Amniotic stem cell (primary cell): ENCODE measurements at regions not wholly inside any gene's neighbourhood (a gene's known extent, or its start where the extent isn't known, plus 50 kb on each side); places are given as distances from the start of the nearest gene placed in this dataset.

Source experiments
- DNase-seq: peaks from one replicate; lab custom pipeline; 2025; lab: John Stamatoyannopoulos, UW

GRCh38 chr11:32204751-32205150 lies 113.9 kb downstream of the RCN1 start:
- DNase-seq: no peak

GRCh38 chr11:32210556-32210955 lies 119.7 kb downstream of the RCN1 start:
- DNase-seq: no peak

- no peak for DNase-seq
Observed at GRCh38 chr11:32213223-32213622, 122.3 kb downstream of the RCN1 start.

- DNase-seq: no peak
Observed at GRCh38 chr11:32215157-32215556, 124.3 kb downstream of the RCN1 start.

GRCh38 chr11:32216749-32217148 lies 125.9 kb downstream of the RCN1 start:
- DNase-seq: no peak

- no peak for DNase-seq
Observed at GRCh38 chr11:32219320-32219719, 128.4 kb downstream of the RCN1 start.

GRCh38 chr11:32221476-32222032 lies 130.7 kb downstream of the RCN1 start:
- DNase-seq: no peak

GRCh38 chr11:32224580-32224979 lies 133.7 kb downstream of the RCN1 start:
- DNase-seq: no peak

- DNase-seq: no peak
Observed at GRCh38 chr11:32225571-32226285, 134.9 kb downstream of the RCN1 start.

GRCh38 chr11:32226480-32226879 lies 135.6 kb downstream of the RCN1 start:
- DNase-seq: no peak

GRCh38 chr11:32229576-32230240 lies 138.8 kb downstream of the RCN1 start:
- no peak for DNase-seq

GRCh38 chr11:32231909-32232493 lies 141.1 kb downstream of the RCN1 start:
- no peak for DNase-seq

- no peak for DNase-seq
Observed at GRCh38 chr11:32232516-32232915, 141.6 kb downstream of the RCN1 start.

GRCh38 chr11:32233276-32233675 lies 142.4 kb downstream of the RCN1 start:
- DNase-seq: no peak

- DNase-seq: no peak
Observed at GRCh38 chr11:32233928-32234327, 143.1 kb downstream of the RCN1 start.

- no peak for DNase-seq
Observed at GRCh38 chr11:32244453-32244852, 153.6 kb downstream of the RCN1 start.

GRCh38 chr11:32253706-32254105 lies 162.8 kb downstream of the RCN1 start:
- no peak for DNase-seq

GRCh38 chr11:32255841-32256240 lies 165.0 kb downstream of the RCN1 start:
- DNase-seq: no peak

GRCh38 chr11:32256466-32256865 lies 165.6 kb downstream of the RCN1 start:
- DNase-seq: no peak

GRCh38 chr11:32259641-32260081 lies 168.8 kb downstream of the RCN1 start:
- no peak for DNase-seq

- DNase-seq: no peak
Observed at GRCh38 chr11:32262367-32262766, 171.5 kb downstream of the RCN1 start.

GRCh38 chr11:32265911-32266310 lies 169.4 kb downstream of the WT1 start:
- DNase-seq: no peak

- no peak for DNase-seq
Observed at GRCh38 chr11:32266601-32267000, 168.7 kb downstream of the WT1 start.
